Trophoblast cell (in vitro differentiated cells and primary cell): ENCODE measurements at regions not wholly inside any gene's neighbourhood (a gene's known extent, or its start where the extent isn't known, plus 50 kb on each side); places are given as distances from the start of the nearest gene placed in this dataset.

Experiments
- DNase-seq, 2 donors: peaks; one replicate each; pipeline ENCODE4 v3.0.0-alpha.2; 2016
- H2AFZ ChIP-seq: 2 replicates; pipeline ENCODE4 v1.6.1; 2013; ENCODE audit warnings: low read length, moderate library complexity, mild to moderate bottlenecking; ENCODE audit not compliant: insufficient read depth, poor library complexity
- H2AK5ac ChIP-seq: 2 replicates; pipeline ENCODE4 v1.6.1; 2013; ENCODE audit warnings: mild to moderate bottlenecking, low read length
- H2BK120ac ChIP-seq: 2 replicates; pipeline ENCODE4 v1.6.1; 2013; ENCODE audit warnings: low read length, mild to moderate bottlenecking, moderate library complexity; ENCODE audit not compliant: insufficient read depth, poor library complexity
- H2BK12ac ChIP-seq: 2 replicates; pipeline ENCODE4 v1.6.1; 2013; ENCODE audit warnings: mild to moderate bottlenecking, low read length, moderate library complexity
- H2BK5ac ChIP-seq: 2 replicates; pipeline ENCODE4 v1.6.1; 2013; ENCODE audit warnings: low read length, low read depth, moderate library complexity, mild to moderate bottlenecking; ENCODE audit not compliant: poor library complexity
- H3K14ac ChIP-seq: 2 replicates; pipeline ENCODE4 v1.6.1; 2013; ENCODE audit warnings: mild to moderate bottlenecking, low read length
- H3K18ac ChIP-seq: 2 replicates; pipeline ENCODE4 v1.6.1; 2013; ENCODE audit warnings: mild to moderate bottlenecking, low read length
- H3K23ac ChIP-seq: 2 replicates; pipeline ENCODE4 v1.6.1; 2013; ENCODE audit warnings: low read length
- H3K27ac ChIP-seq: 2 replicates; pipeline ENCODE4 v1.5.1; 2013; ENCODE audit warnings: low read depth, mild to moderate bottlenecking, inconsistent platforms, low read length, moderate library complexity
- H3K27me3 ChIP-seq: 2 replicates; pipeline ENCODE4 v1.6.1; 2013; ENCODE audit warnings: inconsistent platforms, mild to moderate bottlenecking, low read length, moderate library complexity; ENCODE audit not compliant: insufficient read depth
- H3K36me3 ChIP-seq, 2 experiments: 1 replicate in 1 of 2; 2 replicates in 1 of 2; pipeline ENCODE4 v1.6.1; 2013; ENCODE audit warnings: low read length in 2 of 2, mild to moderate bottlenecking in 2 of 2, moderate library complexity in 1 of 2; ENCODE audit not compliant: insufficient read depth in 2 of 2, control insufficient read depth in 1 of 2
- H3K4ac ChIP-seq: 2 replicates; pipeline ENCODE4 v1.6.1; 2013; ENCODE audit warnings: low read depth, mild to moderate bottlenecking, low read length, moderate library complexity
- H3K4me1 ChIP-seq, 2 experiments: 1 replicate in 1 of 2; 2 replicates in 1 of 2; pipeline ENCODE4 v1.6.1; 2013; ENCODE audit warnings: low read length in 2 of 2, mild to moderate bottlenecking in 2 of 2, moderate library complexity in 1 of 2; ENCODE audit not compliant: insufficient read depth in 2 of 2, control insufficient read depth in 1 of 2
- H3K4me2 ChIP-seq: 2 replicates; pipeline ENCODE4 v1.6.1; 2013; ENCODE audit warnings: inconsistent platforms, mild to moderate bottlenecking, low read length, moderate library complexity
- H3K4me3 ChIP-seq: 2 replicates; pipeline ENCODE4 v1.5.1; 2013; ENCODE audit warnings: mild to moderate bottlenecking, low read depth, low read length, inconsistent platforms
- H3K79me1 ChIP-seq: one replicate; pipeline ENCODE4 v1.6.1; 2013; ENCODE audit warnings: low read length
- H3K79me2 ChIP-seq: 2 replicates; pipeline ENCODE4 v1.6.1; 2013; ENCODE audit warnings: low read length, mild to moderate bottlenecking; ENCODE audit not compliant: control insufficient read depth, insufficient read depth, poor library complexity
- H3K9ac ChIP-seq: 2 replicates; pipeline ENCODE4 v1.6.1; 2013; ENCODE audit warnings: mild to moderate bottlenecking, low read length
- H3K9me3 ChIP-seq: 2 replicates; pipeline ENCODE4 v1.6.1; 2013; ENCODE audit warnings: low read depth, mild to moderate bottlenecking, control low read depth, inconsistent platforms, low read length; ENCODE audit not compliant: insufficient read depth
- H4K12ac ChIP-seq: 2 replicates; pipeline ENCODE4 v1.6.1; 2013; ENCODE audit warnings: low read depth, mild to moderate bottlenecking, low read length, moderate library complexity
- H4K8ac ChIP-seq: 2 replicates; pipeline ENCODE4 v1.6.1; 2013; ENCODE audit warnings: low read depth, mild to moderate bottlenecking, low read length, moderate library complexity
- H4K91ac ChIP-seq: one replicate; pipeline ENCODE4 v1.6.1; 2013; ENCODE audit warnings: low read depth, mild to moderate bottlenecking, low read length, moderate library complexity
- WGBS: extraction: QIAGEN DNeasy Blood & Tissue Kit; methylation state at CpG from one replicate; pipeline ENCODE4 v1.1.7; 2013; ENCODE audit warnings: missing lambda C conversion rate; ENCODE audit not compliant: insufficient read length, insufficient coverage; ENCODE audit errors: extremely low coverage; 5-methylcytosine and 5-hydroxymethylcytosine counted together

- Histone ChIP-seq H4K12ac (no peak overlapping the region), H3K79me2 (no peaks in the 10 kb centered on the region), H3K27ac (no peak overlapping the region), H3K4me3 (no peak overlapping the region), H3K79me1 (peaks cover 4% of the 10 kb centered on the region), H2BK120ac (no peak overlapping the region), H3K9ac (no peak overlapping the region), H4K8ac (no peak overlapping the region), H3K4me1 (no peaks in the 10 kb centered on the region), H2BK5ac (no peak overlapping the region), H3K27me3 (no peaks in the 10 kb centered on the region), H4K91ac (no peak overlapping the region), H3K36me3 (no peaks in the 10 kb centered on the region), H3K4me2 (no peak overlapping the region), H2BK12ac (no peak overlapping the region), H3K9me3 (no peaks in the 10 kb centered on the region), H3K4ac (no peak overlapping the region), H3K18ac (no peak overlapping the region), H3K23ac (no peak overlapping the region), H3K14ac (no peak overlapping the region), H2AFZ (no peak overlapping the region), H2AK5ac (no peak overlapping the region)
- no peak for DNase-seq
- WGBS = no CpG with 5 or more reads among the region's 2 CpGs
Measured at GRCh38 chr6:27542485-27542884, 69.6 kb upstream of the ZNF184 start.

GRCh38 chr6:27541933-27542297, 69.0 kb upstream of the ZNF184 start:
- no peaks in the 10 kb centered on the region for H3K4me1 ChIP-seq
- H3K27ac ChIP-seq = no peak overlapping the region
- no peak overlapping the region for H3K23ac ChIP-seq
- no peak overlapping the region for H2BK5ac ChIP-seq
- H4K8ac ChIP-seq = no peak overlapping the region
- H2AK5ac ChIP-seq = no peak overlapping the region
- no peak overlapping the region for H4K12ac ChIP-seq
- H2BK120ac ChIP-seq = no peak overlapping the region
- H3K4ac ChIP-seq = no peak overlapping the region
- H3K18ac ChIP-seq = no peak overlapping the region
- no peak overlapping the region for H4K91ac ChIP-seq
- H3K14ac ChIP-seq = no peak overlapping the region
- H3K36me3 ChIP-seq = no peaks in the 10 kb centered on the region
- DNase-seq = no peak
- H2AFZ ChIP-seq = no peak overlapping the region
- no CpG with 5 or more reads among the region's 5 CpGs for WGBS
- H3K9me3 ChIP-seq = no peaks in the 10 kb centered on the region
- no peak overlapping the region for H3K4me3 ChIP-seq
- peaks cover 4% of the 10 kb centered on the region for H3K79me1 ChIP-seq
- no peak overlapping the region for H3K9ac ChIP-seq
- H3K79me2 ChIP-seq = no peaks in the 10 kb centered on the region
- no peak overlapping the region for H3K4me2 ChIP-seq
- no peaks in the 10 kb centered on the region for H3K27me3 ChIP-seq
- no peak overlapping the region for H2BK12ac ChIP-seq

GRCh38 chr6:27541212-27541932, 68.5 kb upstream of the ZNF184 start:
- no peaks in the 10 kb centered on the region for H3K79me2 ChIP-seq

GRCh38 chr6:27539551-27539950, 66.6 kb upstream of the ZNF184 start:
- no peak overlapping the region for H3K4me3 ChIP-seq
- H3K27me3 ChIP-seq = no peaks in the 10 kb centered on the region
- H3K9me3 ChIP-seq = no peaks in the 10 kb centered on the region
- H3K23ac ChIP-seq = no peak overlapping the region
- H4K8ac ChIP-seq = no peak overlapping the region
- no peak overlapping the region for H3K4me2 ChIP-seq
- no peaks in the 10 kb centered on the region for H3K4me1 ChIP-seq
- WGBS = no CpG with 5 or more reads among the region's 13 CpGs
- H4K91ac ChIP-seq = no peak overlapping the region
- H3K36me3 ChIP-seq = no peaks in the 10 kb centered on the region
- no peak overlapping the region for H3K9ac ChIP-seq
- no peak overlapping the region for H3K27ac ChIP-seq
- no peak overlapping the region for H2BK120ac ChIP-seq
- no peak overlapping the region for H2AFZ ChIP-seq
- no peak overlapping the region for H2BK12ac ChIP-seq
- no peak overlapping the region for H2BK5ac ChIP-seq
- H2AK5ac ChIP-seq = no peak overlapping the region
- no peak overlapping the region for H3K4ac ChIP-seq
- H3K79me2 ChIP-seq = no peaks in the 10 kb centered on the region
- DNase-seq = peak in 1 of 2 donors; percentile 43
- H3K14ac ChIP-seq = no peak overlapping the region
- H4K12ac ChIP-seq = no peak overlapping the region
- no peaks in the 10 kb centered on the region for H3K79me1 ChIP-seq
- H3K18ac ChIP-seq = no peak overlapping the region

More at GRCh38 chr6:27541212-27541932, 68.5 kb upstream of the ZNF184 start:
- H2BK120ac ChIP-seq = no peak overlapping the region
- H3K14ac ChIP-seq = no peak overlapping the region
- no peak overlapping the region for H2BK12ac ChIP-seq
- no CpG with 5 or more reads among the region's 15 CpGs for WGBS
- no peak overlapping the region for H3K4me2 ChIP-seq
- no peak overlapping the region for H4K91ac ChIP-seq
- H4K8ac ChIP-seq = no peak overlapping the region
- no peak for DNase-seq
- H4K12ac ChIP-seq = no peak overlapping the region
- H3K18ac ChIP-seq = no peak overlapping the region
- no peak overlapping the region for H3K23ac ChIP-seq
- no peaks in the 10 kb centered on the region for H3K4me1 ChIP-seq
- H3K27me3 ChIP-seq = no peaks in the 10 kb centered on the region
- H3K9ac ChIP-seq = no peak overlapping the region
- H3K9me3 ChIP-seq = no peaks in the 10 kb centered on the region
- H3K4ac ChIP-seq = no peak overlapping the region
- no peak overlapping the region for H3K27ac ChIP-seq
- H2BK5ac ChIP-seq = no peak overlapping the region
- no peaks in the 10 kb centered on the region for H3K36me3 ChIP-seq
- no peak overlapping the region for H2AFZ ChIP-seq
- peaks cover 4% of the 10 kb centered on the region for H3K79me1 ChIP-seq
- H3K4me3 ChIP-seq = no peak overlapping the region
- H2AK5ac ChIP-seq = no peak overlapping the region
